ENCODE measurements at regions not wholly inside any gene's neighbourhood (a gene's known extent, or its start where the extent isn't known, plus 50 kb on each side); places are given as distances from the start of the nearest gene placed in this dataset.

GRCh38 chr12:13924286-13924685, 57.1 kb downstream of the GRIN2B start:
- H3K4me2 ChIP-seq (ENCODE audit: control insufficient read depth, insufficient read depth) = no peak overlapping the region
- ChIA-PET SMC1A (ENCODE audit: uncharacterized antibody, unreplicated experiment) (no interaction called here), POLR2A (no interaction called here), RAD21 (ENCODE audit: unreplicated experiment) (no interaction called here), CTCF (no interaction called here)
- no peaks in the 10 kb centered on the region; the same call in 2 of the 3 replicates for H3K9me3 ChIP-seq (replicated peaks; ENCODE audit: control insufficient read depth, insufficient read depth, low read length)
- no peak for ATAC-seq
- no peaks in the 10 kb centered on the region for H3K36me3 ChIP-seq (ENCODE audit: control insufficient read depth in 2 of 2, insufficient read depth in 2 of 2, low read length in 1 of 2)
- no peaks in the 10 kb centered on the region for H3K4me1 ChIP-seq (ENCODE audit: control insufficient read depth, insufficient read depth, low read length)
- in situ Hi-C loops (cut with MboI) = no loop called here
- H4K20me1 ChIP-seq (ENCODE audit: control insufficient read depth, insufficient read depth) = no peaks in the 10 kb centered on the region
- H3K27ac ChIP-seq (ENCODE audit: control insufficient read depth, insufficient read depth) = no peak overlapping the region
- no peak overlapping the region for H3K4me3 ChIP-seq
- H3K9ac ChIP-seq (ENCODE audit: control insufficient read depth, insufficient read depth, low read length) = no peak overlapping the region
- H3K79me2 ChIP-seq (ENCODE audit: control insufficient read depth, insufficient read depth, low read length) = no peaks in the 10 kb centered on the region
- H3K27me3 ChIP-seq (replicated peaks in 1 of 2; ENCODE audit: control insufficient read depth in 2 of 2, insufficient read depth in 2 of 2, low read length in 1 of 2) = no peaks in the 10 kb centered on the region
- TF ChIP-seq CUX1 (IDR thresholded peaks at IDR 0.05; ENCODE audit: insufficient replicate concordance, low read depth, low read length) = no peak
- TF ChIP-seq YBX1 (IDR thresholded peaks at IDR 0.05) = no peak
- TF ChIP-seq IRF3 (IDR thresholded peaks at IDR 0.05) = no peak
- TF ChIP-seq HSF1 (IDR thresholded peaks at IDR 0.05; ENCODE audit: low read depth, low read length) = no peak
- TF ChIP-seq HDGF (IDR thresholded peaks at IDR 0.05) = no peak
- no peak for TF ChIP-seq MLLT1 (IDR thresholded peaks at IDR 0.05)
- DNase-seq (ENCODE audit: low read depth, low spot score) = no peak
- no TSS peak for BruUV-seq (replicated peaks)
- intact Hi-C loops (cut with micrococcal nuclease; ENCODE audit: unreplicated experiment) = no loop called here
- H2AFZ ChIP-seq (ENCODE audit: control insufficient read depth, low read depth, low read length) = no peak overlapping the region
- WGBS (ENCODE audit: insufficient coverage, insufficient replicate concordance, low lambda C conversion rate, missing lambda C conversion rate) = 0% methylated on average over 2 of the region's 2 CpGs
- FAIRE-seq = no peak

Data from GM12878 (cell line).